OCI-LY1 (cell line): ENCODE measurements at regions not wholly inside any gene's neighbourhood (a gene's known extent, or its start where the extent isn't known, plus 50 kb on each side); places are given as distances from the start of the nearest gene placed in this dataset.

Source experiments
- H2AFZ ChIP-seq: fragments of 200-600 bp; sonication (generic), shearing (Covaris generic); 2 replicates; pipeline ENCODE4 v1.6.0; 2014; ENCODE audit warnings: antibody characterized with exemption, mild to moderate bottlenecking, low read length
- H3F3A ChIP-seq: fragments of 200-600 bp; sonication (generic), shearing (Covaris generic); 2 replicates; pipeline ENCODE4 v1.6.0; 2014; ENCODE audit warnings: mild to moderate bottlenecking, antibody characterized with exemption, low read length, moderate library complexity; ENCODE audit not compliant: insufficient read depth
- H3K27ac ChIP-seq: fragments of 200-600 bp; sonication (generic); 2 replicates; pipeline ENCODE4 v1.5.1; 2014; ENCODE audit warnings: low read length, mixed run types, mild to moderate bottlenecking, low read depth; ENCODE audit not compliant: poor library complexity, severe bottlenecking
- H3K27me3 ChIP-seq: fragments of 200-600 bp; sonication (generic); 2 replicates; pipeline ENCODE4 v1.6.0; 2014; ENCODE audit warnings: antibody characterized with exemption, mild to moderate bottlenecking, low read length, moderate library complexity; ENCODE audit not compliant: insufficient read depth
- H3K36me3 ChIP-seq: fragments of 200-600 bp; sonication (generic); 2 replicates; pipeline ENCODE4 v1.6.1; 2014; ENCODE audit warnings: mild to moderate bottlenecking, antibody characterized with exemption, low read length, moderate library complexity, mixed read lengths; ENCODE audit not compliant: insufficient read depth
- H3K4me1 ChIP-seq: fragments of 200-600 bp; sonication (generic); 2 replicates; pipeline ENCODE4 v1.5.1; 2014; ENCODE audit warnings: mild to moderate bottlenecking, low read length, moderate library complexity; ENCODE audit not compliant: insufficient read depth, severe bottlenecking
- H3K4me2 ChIP-seq: fragments of 200-600 bp; sonication (generic), shearing (Covaris generic); 2 replicates; pipeline ENCODE4 v1.6.1; 2014; ENCODE audit warnings: low read length
- H3K4me3 ChIP-seq: fragments of 200-600 bp; sonication (generic); 2 replicates; pipeline ENCODE4 v1.5.1; 2014; ENCODE audit warnings: low read length, low read depth, mild to moderate bottlenecking, mixed read lengths; ENCODE audit not compliant: poor library complexity, severe bottlenecking
- H3K79me2 ChIP-seq: fragments of 200-600 bp; shearing (Covaris generic); 2 replicates; pipeline ENCODE4 v1.6.1; 2016; ENCODE audit warnings: mixed run types, low read length, mixed read lengths; ENCODE audit not compliant: insufficient read depth
- H3K9ac ChIP-seq: fragments of 200-600 bp; sonication (generic), shearing (Covaris generic); 2 replicates; pipeline ENCODE4 v1.6.1; 2014; ENCODE audit warnings: mild to moderate bottlenecking, low read length, mixed read lengths
- H3K9me2 ChIP-seq: fragments of 200-600 bp; sonication (generic), shearing (Covaris generic); 2 replicates; pipeline ENCODE4 v1.6.1; 2014; ENCODE audit warnings: low read depth, mild to moderate bottlenecking, low read length, mixed read lengths
- H3K9me3 ChIP-seq: fragments of 200-600 bp; shearing (Covaris generic); 2 replicates; pipeline ENCODE4 v1.6.1; 2014; ENCODE audit warnings: low read length, mixed read lengths
- H4K20me1 ChIP-seq: fragments of 200-600 bp; sonication (generic), shearing (Covaris generic); 2 replicates; pipeline ENCODE4 v1.6.0; 2016; ENCODE audit warnings: mild to moderate bottlenecking, low read length; ENCODE audit not compliant: insufficient read depth
- CTCF ChIP-seq: fragments of 200-600 bp; sonication (generic), shearing (Covaris generic); IDR thresholded peaks from 2 replicates; pipeline ENCODE4 v1.5.1; 2017; ENCODE audit warnings: mild to moderate bottlenecking, antibody characterized with exemption, low read length, moderate library complexity, mixed read lengths
- EZH2 ChIP-seq: fragments of 200-600 bp; sonication (generic), shearing (Covaris generic); IDR thresholded peaks from 2 replicates; pipeline ENCODE4 v1.8.0; 2017; ENCODE audit warnings: borderline replicate concordance, mixed run types, mild to moderate bottlenecking, antibody characterized with exemption, low read length, moderate library complexity, mixed read lengths

- Histone ChIP-seq H3K27ac (no peak overlapping the region), H2AFZ (no peak overlapping the region), H3K4me1 (no peaks in the 10 kb centered on the region), H3F3A (no peaks in the 10 kb centered on the region), H4K20me1 (no peaks in the 10 kb centered on the region), H3K4me3 (no peak overlapping the region), H3K9me2 (no peaks in the 10 kb centered on the region), H3K79me2 (no peaks in the 10 kb centered on the region), H3K36me3 (no peaks in the 10 kb centered on the region; the same call in 1 of the 2 replicates), H3K9me3 (0 out of 2 replicates have a peak, but pooled peaks cover 3% of the 10 kb centered on the region), H3K4me2 (no peak overlapping the region), H3K9ac (no peak overlapping the region), H3K27me3 (no peaks in the 10 kb centered on the region)
- TF ChIP-seq EZH2 (no peak), CTCF (no peak)
Observed at GRCh38 chr20:40835321-40835720, 146.3 kb upstream of the MAFB start.

GRCh38 chr20:40838509-40838908 lies 149.5 kb upstream of the MAFB start:
- Histone ChIP-seq H3K4me2 (no peak overlapping the region), H3F3A (no peaks in the 10 kb centered on the region), H3K4me1 (no peaks in the 10 kb centered on the region), H3K9ac (no peak overlapping the region), H2AFZ (no peak overlapping the region), H3K79me2 (no peaks in the 10 kb centered on the region), H3K27me3 (peaks cover 5% of the 10 kb centered on the region; the same call in 1 of the 2 replicates), H3K36me3 (no peaks in the 10 kb centered on the region; the same call in 1 of the 2 replicates), H3K9me2 (no peaks in the 10 kb centered on the region), H4K20me1 (no peaks in the 10 kb centered on the region), H3K27ac (no peak overlapping the region), H3K9me3 (0 out of 2 replicates have a peak, but pooled peaks cover 3% of the 10 kb centered on the region), H3K4me3 (no peak overlapping the region)
- TF ChIP-seq CTCF = no peak
- no peak for TF ChIP-seq EZH2

GRCh38 chr20:40843251-40843650 lies 154.2 kb upstream of the MAFB start:
- Histone ChIP-seq H3K4me2 (no peak overlapping the region), H3K9ac (no peak overlapping the region), H4K20me1 (no peaks in the 10 kb centered on the region), H2AFZ (no peak overlapping the region), H3K36me3 (no peaks in the 10 kb centered on the region; the same call in 1 of the 2 replicates), H3K4me3 (no peak overlapping the region), H3K27ac (no peak overlapping the region), H3K9me3 (0 out of 2 replicates have a peak, but pooled peaks cover 3% of the 10 kb centered on the region), H3K9me2 (no peaks in the 10 kb centered on the region), H3K4me1 (no peaks in the 10 kb centered on the region), H3K79me2 (no peaks in the 10 kb centered on the region), H3K27me3 (peaks cover 5% of the 10 kb centered on the region; the same call in 1 of the 2 replicates), H3F3A (no peaks in the 10 kb centered on the region)
- TF ChIP-seq EZH2 (no peak), CTCF (no peak)
